HUES6 (cell line): ENCODE measurements at regions not wholly inside any gene's neighbourhood (a gene's known extent, or its start where the extent isn't known, plus 50 kb on each side); places are given as distances from the start of the nearest gene placed in this dataset.

Experiments
- H3K27ac ChIP-seq: 2 replicates; pipeline ENCODE4 v1.7.0; 2013; ENCODE audit warnings: low read depth, mild to moderate bottlenecking, low read length, inconsistent platforms
- H3K27me3 ChIP-seq: 2 replicates; pipeline ENCODE4 v1.6.1; 2013; ENCODE audit warnings: low read length; ENCODE audit not compliant: control insufficient read depth, insufficient read depth
- H3K36me3 ChIP-seq: 2 replicates; pipeline ENCODE4 v1.6.1; 2013; ENCODE audit warnings: low read length; ENCODE audit not compliant: control insufficient read depth, insufficient read depth
- H3K4me1 ChIP-seq: 2 replicates; pipeline ENCODE4 v1.6.1; 2013; ENCODE audit warnings: low read length; ENCODE audit not compliant: control insufficient read depth, insufficient read depth
- H3K4me3 ChIP-seq: 2 replicates; pipeline ENCODE4 v1.5.1; 2013; ENCODE audit warnings: low read depth, low read length
- H3K9ac ChIP-seq: one replicate; pipeline ENCODE4 v1.6.1; 2013; ENCODE audit warnings: mild to moderate bottlenecking, low read length
- H3K9me3 ChIP-seq: 2 replicates; pipeline ENCODE4 v1.6.1; 2013; ENCODE audit warnings: low read depth, low read length; ENCODE audit not compliant: control insufficient read depth, insufficient read depth

DNA sequence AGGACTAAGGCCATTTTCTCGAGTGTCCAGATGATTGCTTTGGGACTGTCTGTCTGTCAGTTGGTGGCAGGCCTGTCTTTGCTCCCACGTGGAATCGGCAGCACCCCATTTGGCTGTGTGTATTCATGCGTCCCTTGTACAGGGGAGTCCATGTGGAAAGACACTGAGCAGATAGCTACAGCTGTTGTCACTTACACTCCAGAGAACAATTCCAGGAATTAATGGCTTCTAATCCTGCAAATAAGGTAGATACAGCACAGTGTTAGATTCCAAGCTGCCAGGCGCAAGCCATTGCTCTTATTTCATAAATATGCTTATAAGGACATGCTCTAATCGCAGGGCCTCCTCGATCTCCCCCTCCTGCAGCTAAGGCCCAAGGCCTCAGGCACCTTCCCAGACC is 208.8 kb downstream of the VRK1 start:
- Histone ChIP-seq H3K4me1 (no peaks in the 10 kb centered on the region), H3K9ac (no peak overlapping the region), H3K9me3 (peaks cover 3% of the 10 kb centered on the region), H3K36me3 (no peaks in the 10 kb centered on the region), H3K4me3 (no peak overlapping the region), H3K27me3 (no peaks in the 10 kb centered on the region), H3K27ac (no peak overlapping the region)

- Histone ChIP-seq H3K27me3 (no peaks in the 10 kb centered on the region), H3K27ac (no peak overlapping the region), H3K4me1 (no peaks in the 10 kb centered on the region), H3K9ac (no peak overlapping the region), H3K36me3 (no peaks in the 10 kb centered on the region), H3K9me3 (peaks cover 3% of the 10 kb centered on the region), H3K4me3 (no peak overlapping the region)
Observed at GRCh38 chr14:97010491-97011160, 213.4 kb downstream of the VRK1 start.

- Histone ChIP-seq H3K9ac (no peak overlapping the region), H3K4me1 (no peaks in the 10 kb centered on the region), H3K36me3 (no peaks in the 10 kb centered on the region), H3K9me3 (no peaks in the 10 kb centered on the region), H3K27me3 (no peaks in the 10 kb centered on the region), H3K4me3 (no peak overlapping the region), H3K27ac (no peak overlapping the region)
Observed at GRCh38 chr14:97013878-97014277, 216.7 kb downstream of the VRK1 start.

DNA sequence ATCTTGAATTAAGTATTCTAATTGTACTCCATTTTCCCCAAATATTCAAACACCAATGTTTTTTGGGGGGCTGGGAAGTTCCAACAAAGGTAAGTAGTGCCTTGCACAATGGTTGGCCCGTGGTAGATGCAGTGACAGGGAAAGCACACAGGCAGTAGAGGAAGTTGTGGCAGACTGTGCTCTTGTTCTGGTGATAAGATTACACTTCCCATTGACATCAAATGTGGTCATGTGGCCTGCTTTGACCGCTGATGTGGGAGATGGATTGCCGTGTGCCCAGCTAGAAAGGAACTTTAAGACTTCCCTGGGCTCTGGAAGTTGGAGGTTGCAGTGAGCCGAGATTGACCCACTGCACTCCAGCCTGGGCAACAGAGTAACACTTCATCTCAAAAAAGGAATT is 223.8 kb downstream of the VRK1 start:
- Histone ChIP-seq H3K9me3 (peaks cover 3% of the 10 kb centered on the region; the same call in 1 of the 2 replicates), H3K9ac (no peak overlapping the region), H3K4me1 (peaks cover 30% of the 10 kb centered on the region), H3K27me3 (no peaks in the 10 kb centered on the region), H3K27ac (no peak overlapping the region), H3K4me3 (no peak overlapping the region), H3K36me3 (no peaks in the 10 kb centered on the region)

DNA sequence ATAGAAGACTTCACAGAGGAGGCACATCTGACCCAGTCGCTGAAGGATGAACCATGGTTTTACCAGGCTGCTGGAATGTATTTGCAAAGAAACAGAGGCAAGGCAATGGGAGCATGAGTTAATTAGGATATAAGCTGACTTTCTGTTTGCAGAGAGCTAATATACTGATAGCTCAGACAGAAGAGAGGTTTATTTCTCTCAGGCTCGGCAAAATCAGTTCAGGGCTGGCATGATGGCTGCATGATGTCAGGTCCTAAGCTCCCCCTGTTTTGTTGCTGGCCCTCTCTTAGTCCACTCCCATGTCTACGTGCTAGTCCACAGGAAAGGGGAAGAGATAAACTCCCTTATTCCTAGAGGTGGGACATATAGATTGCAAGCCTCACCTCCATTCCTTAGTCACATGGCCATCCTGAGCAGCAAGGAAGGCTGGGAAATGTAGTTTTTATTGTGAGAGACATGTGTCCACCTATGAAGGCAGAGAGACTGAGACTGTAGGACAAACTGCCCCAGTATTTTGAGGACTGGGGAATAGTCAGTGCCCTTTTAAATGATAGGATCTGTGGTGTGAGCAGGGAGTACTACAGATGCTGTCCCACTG is 224.5 kb downstream of the VRK1 start:
- Histone ChIP-seq H3K27me3 (no peaks in the 10 kb centered on the region), H3K4me1 (peaks cover 36% of the 10 kb centered on the region), H3K9ac (no peak overlapping the region), H3K9me3 (peaks cover 3% of the 10 kb centered on the region; the same call in 1 of the 2 replicates), H3K36me3 (no peaks in the 10 kb centered on the region), H3K4me3 (no peak overlapping the region), H3K27ac (no peak overlapping the region)

DNA sequence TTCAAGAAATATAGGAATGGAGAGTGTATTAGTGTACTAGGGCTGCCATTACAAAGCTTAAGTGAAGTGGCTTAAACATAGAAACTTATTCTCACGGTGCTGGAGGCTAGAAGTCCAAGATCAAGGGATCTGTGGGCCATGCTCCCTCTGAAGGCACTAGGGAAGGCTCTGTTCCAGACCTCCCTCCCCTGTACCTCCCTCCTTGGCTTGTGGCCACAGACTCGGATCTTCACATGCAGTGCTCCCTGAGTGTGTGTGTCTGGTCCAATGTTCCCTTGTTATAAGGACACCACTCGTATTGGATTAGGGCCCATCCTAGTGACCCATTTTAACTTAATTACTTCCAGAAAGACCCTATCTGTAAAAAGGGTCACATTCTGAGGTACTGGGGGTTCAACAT is 225.6 kb downstream of the VRK1 start:
- H3K27ac ChIP-seq: no peak overlapping the region
- H3K9ac ChIP-seq: no peak overlapping the region
- no peaks in the 10 kb centered on the region for H3K27me3 ChIP-seq
- no peak overlapping the region for H3K4me3 ChIP-seq
- no peaks in the 10 kb centered on the region for H3K36me3 ChIP-seq
- peaks cover 3% of the 10 kb centered on the region; the same call in 1 of the 2 replicates for H3K9me3 ChIP-seq
- peaks cover 47% of the 10 kb centered on the region for H3K4me1 ChIP-seq

DNA sequence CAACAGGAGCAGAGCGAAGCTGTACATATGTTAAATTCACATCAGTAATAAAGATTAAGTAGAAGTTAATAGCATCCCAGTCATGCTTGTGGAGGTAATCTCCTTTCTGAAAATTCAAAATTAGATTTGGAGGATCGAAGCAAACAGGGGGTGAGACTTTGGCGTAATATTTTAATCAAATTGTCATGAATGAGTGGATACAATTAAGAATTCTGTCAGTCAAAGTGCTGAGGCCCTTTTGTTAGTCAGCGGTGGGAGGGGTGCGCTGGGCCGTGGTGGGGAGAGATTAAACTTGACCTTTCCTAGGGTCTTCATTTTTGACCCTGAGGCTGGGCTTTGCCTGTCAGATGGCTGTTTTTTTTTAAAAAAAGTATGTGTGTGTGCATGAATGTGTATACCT is 226.7 kb downstream of the VRK1 start:
- Histone ChIP-seq H3K36me3 (no peaks in the 10 kb centered on the region), H3K9ac (no peak overlapping the region), H3K9me3 (peaks cover 3% of the 10 kb centered on the region; the same call in 1 of the 2 replicates), H3K27me3 (no peaks in the 10 kb centered on the region), H3K27ac (no peak overlapping the region), H3K4me3 (no peak overlapping the region), H3K4me1 (peaks cover 51% of the 10 kb centered on the region)

DNA sequence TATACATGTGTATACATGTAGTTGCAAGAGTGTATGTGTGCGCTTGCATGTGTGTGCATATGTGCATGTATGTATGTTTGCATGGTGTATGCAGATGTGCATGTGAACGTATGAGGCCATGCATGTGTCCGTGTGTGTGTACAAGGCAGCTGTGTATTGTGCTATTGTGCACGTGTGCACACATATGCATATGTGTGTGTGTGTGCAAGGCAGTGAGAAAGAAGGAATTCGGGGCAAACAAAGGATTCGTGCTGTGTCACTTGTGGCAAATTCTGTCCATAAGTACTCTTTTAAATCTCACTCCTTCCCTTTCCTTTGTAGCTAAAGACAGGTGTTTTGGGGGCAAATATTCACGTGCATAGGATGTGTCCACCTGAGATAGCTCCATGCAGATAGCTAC is 227.1 kb downstream of the VRK1 start:
- H3K4me1 ChIP-seq: peaks cover 51% of the 10 kb centered on the region
- H3K4me3 ChIP-seq: no peak overlapping the region
- peaks cover 3% of the 10 kb centered on the region; the same call in 1 of the 2 replicates for H3K9me3 ChIP-seq
- H3K27me3 ChIP-seq: no peaks in the 10 kb centered on the region
- no peaks in the 10 kb centered on the region for H3K36me3 ChIP-seq
- no peak overlapping the region for H3K27ac ChIP-seq
- no peak overlapping the region for H3K9ac ChIP-seq

DNA sequence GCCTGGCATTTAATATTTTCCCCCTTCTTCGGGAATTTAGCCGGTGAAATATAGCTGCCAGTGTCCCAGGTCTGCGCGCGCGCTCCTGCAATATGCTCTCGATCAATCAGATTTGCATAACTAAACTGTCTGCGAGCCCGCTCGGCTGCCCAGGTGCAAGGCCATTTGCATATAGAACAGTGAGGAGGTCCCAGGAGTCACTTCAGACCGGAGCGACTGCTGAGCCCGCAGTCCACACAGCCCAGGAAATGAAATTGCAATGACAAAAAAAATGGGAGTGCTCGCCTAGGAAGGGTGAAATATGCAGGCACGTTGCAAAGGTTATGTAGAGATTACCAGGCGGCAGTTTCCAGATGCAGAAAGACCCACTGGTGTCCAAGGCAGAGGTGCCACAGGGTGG is 228.5 kb downstream of the VRK1 start:
- Histone ChIP-seq H3K4me3 (peak overlapping the region; percentile 39), H3K9me3 (peaks cover 3% of the 10 kb centered on the region; the same call in 1 of the 2 replicates), H3K36me3 (no peaks in the 10 kb centered on the region), H3K27ac (no peak overlapping the region), H3K9ac (no peak overlapping the region), H3K4me1 (peaks cover 51% of the 10 kb centered on the region), H3K27me3 (no peaks in the 10 kb centered on the region)

- no peaks in the 10 kb centered on the region for H3K36me3 ChIP-seq
- H3K27ac ChIP-seq: no peak overlapping the region
- H3K4me1 ChIP-seq: peaks cover 51% of the 10 kb centered on the region
- H3K27me3 ChIP-seq: peaks cover 7% of the 10 kb centered on the region
- H3K4me3 ChIP-seq: no peak overlapping the region
- no peak overlapping the region for H3K9ac ChIP-seq
- peaks cover 2% of the 10 kb centered on the region; the same call in 1 of the 2 replicates for H3K9me3 ChIP-seq
Observed at GRCh38 chr14:97027256-97027999, 230.2 kb downstream of the VRK1 start.

- no peaks in the 10 kb centered on the region for H3K36me3 ChIP-seq
- H3K27me3 ChIP-seq: peaks cover 17% of the 10 kb centered on the region
- no peak overlapping the region for H3K27ac ChIP-seq
- H3K9me3 ChIP-seq: peaks cover 2% of the 10 kb centered on the region; the same call in 1 of the 2 replicates
- peaks cover 48% of the 10 kb centered on the region for H3K4me1 ChIP-seq
- no peak overlapping the region for H3K4me3 ChIP-seq
- H3K9ac ChIP-seq: no peak overlapping the region
Observed at GRCh38 chr14:97028382-97028781, 231.2 kb downstream of the VRK1 start.
